A549 (cell line): ENCODE measurements at regions not wholly inside any gene's neighbourhood (a gene's known extent, or its start where the extent isn't known, plus 50 kb on each side); places are given as distances from the start of the nearest gene placed in this dataset.
"Not testable (repeated sequence)": the region's sequence is repeated elsewhere in the genome, so short reads cannot be mapped to it uniquely, and the experiment has no call there.

Experiments used
- ATAC-seq, 2 experiments: fragments of 200-7000 bp in 1 of 2; fragments of >200 bp in 1 of 2; cut with Nextera tagmentation in 1 of 2; cut with Tn5 transposase in 1 of 2; 3 replicates each; pipeline versions ENCODE4 v1.8.0 to v1.9.1; 2018 to 2020; ENCODE audit warnings: mild to moderate bottlenecking in 1 of 2, moderate library complexity in 1 of 2
- CTCF ChIA-PET: fragments of 300-600 bp; sonication (Branson Sonifier 250); formaldehyde crosslinking; extraction: SDS; loops from one replicate; lab custom pipeline; 2021; ENCODE audit warnings: antibody characterized with exemption, inconsistent platforms; lab: Yijun Ruan, JAX
- POLR2A ChIA-PET: fragments of 350-600 bp; formaldehyde crosslinking; extraction: SDS; loops from one replicate; lab custom pipeline; 2021; ENCODE audit warnings: antibody characterized with exemption, inconsistent platforms; lab: Yijun Ruan, JAX
- DNase-seq, 2 experiments: peaks; one replicate each; pipeline versions ENCODE4 v3.0.0 to v3.0.0-alpha.2; 2011 to 2016; ENCODE audit warnings: low read depth in 1 of 2, low spot score in 1 of 2
- FAIRE-seq: peaks from 2 replicates; lab custom pipeline; 2011; peaks lifted over from hg19 to GRCh38; lab: Jason Lieb, UNC
- H3K27ac ChIP-seq, 2 experiments: fragments of >200 bp; sonication (Bioruptor Twin); formaldehyde crosslinking; 3 replicates each; pipeline ENCODE4 v1.5.1; 2016 to 2017
- H3K4me1 ChIP-seq: fragments of >200 bp; sonication (Bioruptor Twin); formaldehyde crosslinking; 3 replicates; pipeline ENCODE4 v1.6.1; 2016
- H3K4me2 ChIP-seq: fragments of >200 bp; sonication (Bioruptor Twin); formaldehyde crosslinking; 3 replicates; pipeline ENCODE4 v1.6.1; 2016
- H3K4me3 ChIP-seq: fragments of >200 bp; sonication (Bioruptor Twin); formaldehyde crosslinking; 3 replicates; pipeline ENCODE4 v1.5.1; 2016
- H3K9me3 ChIP-seq: fragments of >200 bp; sonication (Bioruptor Twin); formaldehyde crosslinking; 3 replicates; pipeline ENCODE4 v1.6.1; 2016
- CBX8 ChIP-seq: fragments of 200-600 bp; sonication (generic); IDR thresholded peaks from 2 replicates; pipeline ENCODE4 v1.6.1; 2016
- ESRRA ChIP-seq: fragments of 150-350 bp; IDR thresholded peaks from 2 replicates; pipeline ENCODE4 v1.6.1; 2014; ENCODE audit warnings: mild to moderate bottlenecking, low read length, borderline replicate concordance
- JUN ChIP-seq, 2 experiments: fragments of >200 bp; sonication (Bioruptor Twin); formaldehyde crosslinking; IDR thresholded peaks; 2 replicates in 1 of 2; 3 replicates in 1 of 2; pipeline ENCODE4 v1.6.1; 2016 to 2017
- KDM5A ChIP-seq: fragments of 200-600 bp; sonication (generic); IDR thresholded peaks from 2 replicates; pipeline ENCODE4 v1.6.1; 2016; ENCODE audit warnings: antibody characterized with exemption, mild to moderate bottlenecking
- MAFK ChIP-seq: fragments of 450-650 bp; IDR thresholded peaks from 2 replicates; pipeline ENCODE4 v1.6.1; 2014; ENCODE audit not compliant: partially characterized antibody
- POLR2AphosphoS2 ChIP-seq: conservative IDR thresholded peaks from 2 replicates; pipeline ENCODE4 v1.6.1; 2012; ENCODE audit warnings: low read length, improper control_type of control experiment, inconsistent platforms
- RAD21 ChIP-seq, 2 experiments: fragments of >200 bp in 1 of 2; sonication (Bioruptor Twin) in 1 of 2; formaldehyde crosslinking in 1 of 2; IDR thresholded peaks in 1 of 2; conservative IDR thresholded peaks in 1 of 2; 2 replicates in 1 of 2; 3 replicates in 1 of 2; pipeline ENCODE4 v1.6.1; 2012 to 2018; ENCODE audit warnings: inconsistent platforms in 1 of 2
- ZNF302 ChIP-seq: fragments of 250-450 bp; sonication (Bioruptor Pico); IDR thresholded peaks from 2 replicates; pipeline ENCODE4 v1.9.0; 2021; ENCODE audit warnings: inconsistent platforms, mild to moderate bottlenecking, moderate library complexity
- WGBS: methylation state at CpG from one replicate; pipeline ENCODE4 v1.1.6; 2017; ENCODE audit errors: missing lambda C conversion rate; 5-methylcytosine and 5-hydroxymethylcytosine counted together
- TF ChIP-seq, protein P1 (sequence below): fragments of 250-450 bp; sonication (Bioruptor Pico); IDR thresholded peaks from 2 replicates; pipeline ENCODE4 v1.5.0; 2021; ENCODE audit warnings: mild to moderate bottlenecking, moderate library complexity, borderline replicate concordance
- TF ChIP-seq, protein P2 (sequence below): fragments of >200 bp; sonication (Bioruptor Twin); formaldehyde crosslinking; IDR thresholded peaks from 3 replicates; pipeline ENCODE4 v1.5.1; 2016

DNA sequence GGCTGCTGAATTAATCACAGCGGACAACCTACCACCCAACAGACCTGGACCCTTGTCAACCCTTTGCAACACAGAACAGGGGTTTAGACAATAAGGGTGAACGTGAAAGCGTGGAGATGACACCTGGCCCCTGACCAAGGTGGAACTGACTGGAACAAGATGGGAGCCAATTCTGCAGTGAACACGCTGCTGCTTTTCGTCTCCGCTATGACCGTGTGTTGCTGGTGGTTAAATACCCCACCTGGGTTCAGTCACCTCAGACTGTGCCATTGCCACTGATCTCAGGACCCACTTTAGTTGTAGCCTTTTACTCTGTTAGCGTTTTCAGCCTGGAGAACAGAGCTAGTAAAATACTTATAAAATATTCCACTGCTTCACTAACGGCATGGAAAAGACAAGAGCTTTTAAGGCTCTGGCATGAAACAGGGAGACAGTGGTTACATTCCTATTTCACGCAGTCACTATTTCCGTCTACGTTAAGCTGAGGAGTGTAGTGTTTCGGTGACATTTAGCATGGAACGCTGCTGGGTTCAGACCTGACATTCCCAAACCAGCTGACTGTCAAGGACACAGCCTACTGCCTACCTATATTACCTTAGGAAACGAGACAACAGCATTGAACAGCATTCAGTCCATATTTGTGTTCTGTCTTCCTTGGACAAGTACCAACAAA is 119.5 kb upstream of the PRSS1 start (continued):
- TF ChIP-seq, protein P1, sequence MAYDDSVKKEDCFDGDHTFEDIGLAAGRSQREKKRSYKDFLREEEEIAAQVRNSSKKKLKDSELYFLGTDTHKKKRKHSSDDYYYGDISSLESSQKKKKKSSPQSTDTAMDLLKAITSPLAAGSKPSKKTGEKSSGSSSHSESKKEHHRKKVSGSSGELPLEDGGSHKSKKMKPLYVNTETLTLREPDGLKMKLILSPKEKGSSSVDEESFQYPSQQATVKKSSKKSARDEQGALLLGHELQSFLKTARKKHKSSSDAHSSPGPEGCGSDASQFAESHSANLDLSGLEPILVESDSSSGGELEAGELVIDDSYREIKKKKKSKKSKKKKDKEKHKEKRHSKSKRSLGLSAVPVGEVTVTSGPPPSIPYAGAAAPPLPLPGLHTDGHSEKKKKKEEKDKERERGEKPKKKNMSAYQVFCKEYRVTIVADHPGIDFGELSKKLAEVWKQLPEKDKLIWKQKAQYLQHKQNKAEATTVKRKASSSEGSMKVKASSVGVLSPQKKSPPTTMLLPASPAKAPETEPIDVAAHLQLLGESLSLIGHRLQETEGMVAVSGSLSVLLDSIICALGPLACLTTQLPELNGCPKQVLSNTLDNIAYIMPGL (CRISPR knock-in tag) = no peak
- TF ChIP-seq KDM5A = no peak
- no peak for TF ChIP-seq JUN (IDR thresholded peaks at IDR 0.05)

DNA sequence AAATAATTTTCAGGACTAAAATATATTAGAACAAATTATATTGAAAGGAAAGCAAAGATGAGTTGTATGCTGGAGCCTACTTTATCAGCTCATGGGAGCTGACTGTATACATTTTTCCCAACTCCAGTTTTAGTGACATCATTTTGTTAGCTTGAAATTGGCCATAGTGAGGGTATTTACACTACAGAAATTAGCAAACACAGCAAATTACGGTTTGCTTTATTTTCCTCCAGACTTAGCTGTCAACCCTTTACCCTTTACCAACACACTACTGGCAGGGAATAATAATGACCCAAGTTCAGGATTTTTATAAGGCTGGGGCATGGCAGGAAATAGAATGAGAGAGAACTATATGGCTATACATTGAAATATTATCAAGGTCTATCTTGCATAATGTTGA is 120.3 kb upstream of the PRSS1 start:
- POLR2A ChIA-PET = no interaction called here
- Histone ChIP-seq H3K4me1 (no peaks in the 10 kb centered on the region), H3K9me3 (no peaks in the 10 kb centered on the region), H3K27ac (no peak overlapping the region), H3K4me3 (no peak overlapping the region), H3K4me2 (no peak overlapping the region)
- WGBS = 9% methylated on average over 1 of the region's 1 CpG
- no peak for FAIRE-seq
- DNase-seq = no peak
- CTCF ChIA-PET = interaction anchor here (2.8 kb wide), 1 partner anchor 94 kb away, joined by 17 read pairs; no protein-coding TSS in a partner anchor
- TF ChIP-seq CBX8 (no peak), MAFK (peak; percentile 58)
- no peak for ATAC-seq

DNA sequence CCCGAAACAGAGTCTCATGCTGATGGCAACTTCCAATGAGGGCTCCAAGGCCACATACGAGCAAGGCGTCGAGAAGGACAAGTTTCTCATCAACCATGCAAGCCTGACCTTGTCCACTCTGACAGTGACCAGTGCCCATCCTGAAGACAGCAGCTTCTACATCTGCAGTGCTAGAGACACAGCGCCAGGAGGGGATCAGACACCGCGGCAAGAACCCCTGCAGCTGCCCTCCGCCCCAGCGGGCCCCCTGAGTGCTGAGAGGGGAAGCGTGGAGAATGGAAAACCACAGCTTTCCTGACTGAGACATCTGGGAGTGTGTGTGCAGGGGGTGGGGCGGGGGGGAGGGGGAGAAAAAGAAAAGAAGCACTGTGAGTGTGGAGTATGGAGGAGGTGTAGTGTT is 122.0 kb upstream of the PRSS1 start:
- CTCF ChIA-PET = interaction anchor here (1.3 to 3.2 kb wide), 3 partner anchors 39 to 156 kb away, joined by 3 to 17 read pairs (median 11); no protein-coding TSS in a partner anchor
- DNase-seq, H3K9me3 ChIP-seq, ATAC-seq, POLR2A ChIA-PET, FAIRE-seq, H3K4me2 ChIP-seq, H3K27ac ChIP-seq, H3K4me3 ChIP-seq, H3K4me1 ChIP-seq: not testable (repeated sequence)
- 78% methylated on average over 7 of the region's 11 CpGs for WGBS

DNA sequence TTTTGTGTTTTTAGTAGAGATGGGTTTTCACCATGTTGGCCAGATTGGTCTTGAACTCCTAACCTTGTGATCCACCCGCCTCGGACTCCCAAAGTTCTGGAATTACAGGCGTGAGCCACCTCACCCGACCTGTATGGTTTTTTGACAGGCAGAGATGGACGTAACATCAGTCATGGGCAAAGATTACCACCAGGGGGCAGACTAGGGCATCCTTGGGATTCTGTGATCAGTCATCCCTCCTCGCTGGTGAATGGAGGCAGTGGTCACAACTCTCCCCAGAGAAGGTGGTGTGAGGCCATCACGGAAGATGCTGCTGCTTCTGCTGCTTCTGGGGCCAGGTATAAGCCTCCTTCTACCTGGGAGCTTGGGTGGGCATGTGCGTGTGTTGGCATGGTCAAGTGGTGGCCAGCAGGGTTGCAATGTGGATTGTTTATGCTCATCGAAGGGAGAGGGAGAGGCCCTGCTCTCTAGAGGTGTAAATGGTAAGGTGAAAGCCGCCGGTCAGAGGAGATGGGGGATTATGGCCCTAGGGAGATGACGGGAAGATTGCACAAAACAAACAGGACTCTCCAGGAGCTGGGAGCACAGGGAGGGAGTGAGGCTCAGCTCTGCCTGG is 122.7 kb upstream of the PRSS1 start:
- 26% methylated on average over 10 of the region's 12 CpGs for WGBS
- H3K4me2 ChIP-seq = no peak overlapping the region
- FAIRE-seq = no peak
- H3K4me3 ChIP-seq = no peak overlapping the region
- TF ChIP-seq ZNF302 (CRISPR knock-in tag) = no peak
- no peak for TF ChIP-seq POLR2AphosphoS2
- TF ChIP-seq RAD21 (conservative IDR thresholded peaks at IDR 0.05 in 1 of 2, IDR thresholded peaks at IDR 0.05 in 1 of 2) = peak in 1 of 2 experiments; percentile 32; a peak in 2 of 5 replicates
- TF ChIP-seq ESRRA = no peak
- TF ChIP-seq, protein P2, sequence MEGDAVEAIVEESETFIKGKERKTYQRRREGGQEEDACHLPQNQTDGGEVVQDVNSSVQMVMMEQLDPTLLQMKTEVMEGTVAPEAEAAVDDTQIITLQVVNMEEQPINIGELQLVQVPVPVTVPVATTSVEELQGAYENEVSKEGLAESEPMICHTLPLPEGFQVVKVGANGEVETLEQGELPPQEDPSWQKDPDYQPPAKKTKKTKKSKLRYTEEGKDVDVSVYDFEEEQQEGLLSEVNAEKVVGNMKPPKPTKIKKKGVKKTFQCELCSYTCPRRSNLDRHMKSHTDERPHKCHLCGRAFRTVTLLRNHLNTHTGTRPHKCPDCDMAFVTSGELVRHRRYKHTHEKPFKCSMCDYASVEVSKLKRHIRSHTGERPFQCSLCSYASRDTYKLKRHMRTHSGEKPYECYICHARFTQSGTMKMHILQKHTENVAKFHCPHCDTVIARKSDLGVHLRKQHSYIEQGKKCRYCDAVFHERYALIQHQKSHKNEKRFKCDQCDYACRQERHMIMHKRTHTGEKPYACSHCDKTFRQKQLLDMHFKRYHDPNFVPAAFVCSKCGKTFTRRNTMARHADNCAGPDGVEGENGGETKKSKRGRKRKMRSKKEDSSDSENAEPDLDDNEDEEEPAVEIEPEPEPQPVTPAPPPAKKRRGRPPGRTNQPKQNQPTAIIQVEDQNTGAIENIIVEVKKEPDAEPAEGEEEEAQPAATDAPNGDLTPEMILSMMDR = peak; percentile 43
- peak; percentile 16 to 48 for DNase-seq
- H3K9me3 ChIP-seq = no peaks in the 10 kb centered on the region
- CTCF ChIA-PET = interaction anchor here (1.2 to 3.2 kb wide), 4 partner anchors 9 to 157 kb away, joined by 3 to 17 read pairs (median 7); no protein-coding TSS in a partner anchor
- no peaks in the 10 kb centered on the region for H3K4me1 ChIP-seq
- ATAC-seq = peak; percentile 74 to 93; a peak in 4 of 6 replicates
- H3K27ac ChIP-seq = no peak overlapping the region
- POLR2A ChIA-PET = no interaction called here

DNA sequence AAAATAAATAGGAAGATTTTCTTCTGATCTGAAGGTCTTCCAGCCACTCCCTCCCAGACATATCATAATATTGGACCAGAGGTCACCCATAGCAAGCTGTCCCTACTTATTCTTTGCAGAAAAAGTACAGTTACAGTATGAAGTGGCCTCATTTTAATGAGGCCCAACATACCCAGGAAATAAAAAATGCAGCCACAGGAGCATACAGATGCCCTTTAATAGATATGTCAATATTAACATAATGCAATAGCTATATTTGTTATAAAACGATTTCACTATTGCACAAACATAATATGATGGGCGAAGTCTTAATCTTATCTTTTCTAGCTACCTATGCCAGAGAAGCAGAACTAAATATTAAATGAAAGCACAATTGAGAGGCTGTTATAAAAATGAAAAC is 124.1 kb upstream of the PRSS1 start:
- POLR2A ChIA-PET, H3K4me3 ChIP-seq, H3K9me3 ChIP-seq, ATAC-seq, DNase-seq, H3K27ac ChIP-seq, H3K4me2 ChIP-seq, FAIRE-seq, H3K4me1 ChIP-seq: not testable (repeated sequence)
- 8% methylated on average over 2 of the region's 2 CpGs for WGBS
- CTCF ChIA-PET = interaction anchor here (1.0 to 3.2 kb wide), 8 partner anchors 7 to 158 kb away, joined by 3 to 17 read pairs (median 4); no protein-coding TSS in a partner anchor
